ENCODE measurements at regions not wholly inside any gene's neighbourhood (a gene's known extent, or its start where the extent isn't known, plus 50 kb on each side); places are given as distances from the start of the nearest gene placed in this dataset.

- no peak overlapping the region for H3K4me3 ChIP-seq (ENCODE audit: low read depth in 2 of 2, low read length in 1 of 2)
- no peaks in the 10 kb centered on the region for H3K79me2 ChIP-seq (ENCODE audit: insufficient read depth)
- H4K20me1 ChIP-seq (ENCODE audit: insufficient read depth) = no peaks in the 10 kb centered on the region
- POLR2A ChIA-PET = no interaction called here
- H3K4me1 ChIP-seq (ENCODE audit: control insufficient read depth in 1 of 2, insufficient read depth in 2 of 2, low read depth in 1 of 2, low read length in 1 of 2) = peaks cover 0 to 7% of the 10 kb centered on the region in 2 experiments; a peak in 1 of 4 replicates
- DNase-seq = no peak
- no peaks in the 10 kb centered on the region; the same call in 1 of the 2 replicates for H3K27me3 ChIP-seq (ENCODE audit: insufficient read depth)
- H3K27ac ChIP-seq (ENCODE audit: low read depth in 2 of 2, low read length in 1 of 2) = no peak overlapping the region
- TF ChIP-seq POLR2AphosphoS5 (IDR thresholded peaks at IDR 0.05; ENCODE audit: low read depth, low read length) (no peak), EZH2phosphoT487 (IDR thresholded peaks at IDR 0.05; ENCODE audit: borderline replicate concordance, low read depth) (no peak), JUND (IDR thresholded peaks at IDR 0.05) (no peak), FOXJ3 (CRISPR knock-in tag; IDR thresholded peaks at IDR 0.05) (no peak)
- 78% methylated on average over 11 of the region's 15 CpGs for WGBS (ENCODE audit: low lambda C conversion rate)
- CTCF ChIA-PET = interaction anchor here (0.7 to 6.1 kb wide), 3 partner anchors 8 to 10 kb away, joined by 3 to 22 read pairs (median 3); no protein-coding TSS in a partner anchor
- no peaks in the 10 kb centered on the region for H3K36me3 ChIP-seq (replicated peaks in 1 of 2; ENCODE audit: control insufficient read depth in 1 of 2, insufficient read depth in 2 of 2, low read length in 1 of 2)
- H3K9me2 ChIP-seq = no peaks in the 10 kb centered on the region
- no peaks in the 10 kb centered on the region for H3F3A ChIP-seq (replicated peaks; ENCODE audit: insufficient read depth)
- no peak overlapping the region for H2AFZ ChIP-seq (ENCODE audit: low read depth)
- H3K9ac ChIP-seq = no peak overlapping the region
- peaks cover 4% of the 10 kb centered on the region for H3K9me3 ChIP-seq
- H3K4me2 ChIP-seq = no peak overlapping the region
Observed at GRCh38 chr22:44380756-44381486, 68.2 kb upstream of the SHISAL1 start.

GRCh38 chr22:44379817-44380755, 67.3 kb upstream of the SHISAL1 start:
- Histone ChIP-seq H3K36me3 (replicated peaks in 1 of 2; ENCODE audit: control insufficient read depth in 1 of 2, insufficient read depth in 2 of 2, low read length in 1 of 2) (no peaks in the 10 kb centered on the region), H2AFZ (ENCODE audit: low read depth) (no peak overlapping the region), H3K4me3 (ENCODE audit: low read depth in 2 of 2, low read length in 1 of 2) (no peak overlapping the region), H3K27me3 (ENCODE audit: insufficient read depth) (no peaks in the 10 kb centered on the region; the same call in 1 of the 2 replicates), H3F3A (replicated peaks; ENCODE audit: insufficient read depth) (no peaks in the 10 kb centered on the region), H3K4me2 (no peak overlapping the region), H4K20me1 (ENCODE audit: insufficient read depth) (no peaks in the 10 kb centered on the region), H3K9me3 (peaks cover 4% of the 10 kb centered on the region), H3K9me2 (no peaks in the 10 kb centered on the region), H3K79me2 (ENCODE audit: insufficient read depth) (no peaks in the 10 kb centered on the region), H3K27ac (ENCODE audit: low read depth in 2 of 2, low read length in 1 of 2) (no peak overlapping the region), H3K9ac (no peak overlapping the region), H3K4me1 (ENCODE audit: control insufficient read depth in 1 of 2, insufficient read depth in 2 of 2, low read depth in 1 of 2, low read length in 1 of 2) (peaks cover 0 to 7% of the 10 kb centered on the region in 2 experiments; a peak in 1 of 4 replicates)
- ChIA-PET POLR2A (no interaction called here), CTCF (interaction anchor here (0.7 to 6.1 kb wide), 3 partner anchors 8 to 299 kb away, joined by 3 to 22 read pairs (median 5); no protein-coding TSS in a partner anchor)
- no peak for DNase-seq
- WGBS (ENCODE audit: low lambda C conversion rate) = 41% methylated on average over 13 of the region's 14 CpGs
- no peak for TF ChIP-seq CTCF (IDR thresholded peaks at IDR 0.05)
- TF ChIP-seq RCOR1 (IDR thresholded peaks at IDR 0.05; ENCODE audit: low read length) = no peak
- TF ChIP-seq NFIC (IDR thresholded peaks at IDR 0.05; ENCODE audit: borderline replicate concordance) = no peak

Data from SK-N-SH (cell line).